SW 1271 (cell line): ENCODE measurements at regions not wholly inside any gene's neighbourhood (a gene's known extent, or its start where the extent isn't known, plus 50 kb on each side); places are given as distances from the start of the nearest gene placed in this dataset.

ENCODE experiments used
- DNase-seq, 2 experiments: peaks; one replicate each; lab custom pipeline; 2025; lab: John Stamatoyannopoulos, UW

DNA sequence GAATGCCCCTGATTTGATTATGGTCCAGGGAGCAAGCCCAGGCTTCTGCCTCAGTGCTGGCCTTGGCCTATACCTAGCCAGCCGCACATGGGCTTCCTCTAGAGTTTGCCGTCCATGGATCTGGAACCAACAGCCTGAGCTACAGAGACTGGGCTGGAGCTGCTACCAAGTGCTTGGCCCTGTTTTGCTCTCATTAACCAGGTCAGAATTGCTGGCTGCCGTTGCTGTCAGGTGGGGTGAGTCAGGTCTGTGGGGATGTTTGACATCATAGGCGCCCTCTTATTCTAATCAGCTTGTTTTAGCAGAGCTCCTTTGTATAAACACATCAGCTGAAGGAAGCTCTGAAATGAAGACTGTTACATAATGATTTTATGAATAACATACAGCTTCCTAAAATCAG is 83.1 kb upstream of the PHACTR2 start:
- DNase-seq, result no peak

DNA sequence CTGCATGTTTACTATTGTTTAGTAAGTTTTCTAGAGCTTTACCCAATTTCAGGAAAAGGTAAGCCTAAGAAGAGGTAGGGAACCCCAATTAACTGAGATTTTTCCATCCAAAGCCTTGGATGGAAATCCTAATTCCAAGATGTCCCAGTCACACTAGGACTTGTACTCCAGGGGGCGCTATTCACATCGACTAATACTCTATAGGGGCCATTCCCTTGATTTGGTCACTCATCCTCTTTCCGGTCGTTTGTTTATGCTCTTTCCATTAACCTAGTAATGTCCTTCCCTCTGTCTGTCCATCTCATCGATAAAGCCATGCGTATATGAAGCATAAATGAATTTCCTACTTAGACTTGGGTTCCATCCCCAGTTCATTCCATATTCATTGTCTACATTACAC is 80.8 kb upstream of the FUCA2 start:
- DNase-seq, result no peak

DNA sequence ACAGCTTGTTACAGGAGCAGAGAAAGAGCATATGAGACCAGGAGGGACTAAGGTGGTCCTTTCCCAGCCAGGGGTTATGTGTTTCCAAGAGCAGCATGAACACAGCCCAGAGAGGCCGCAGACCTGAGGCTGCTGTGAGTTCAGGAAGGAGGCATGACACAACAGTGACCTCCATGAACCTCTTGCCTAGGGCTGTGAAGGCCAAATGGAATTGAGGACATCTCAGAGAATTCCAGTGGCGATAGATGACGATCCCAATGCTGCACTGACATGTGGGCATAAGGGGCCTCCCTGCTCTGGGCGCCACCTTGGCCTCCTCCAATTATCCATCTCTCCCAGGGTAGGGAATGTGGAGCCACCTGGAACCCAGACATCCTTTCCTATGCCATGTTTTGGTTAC is 79.9 kb upstream of the FUCA2 start:
- no peak for DNase-seq

DNA sequence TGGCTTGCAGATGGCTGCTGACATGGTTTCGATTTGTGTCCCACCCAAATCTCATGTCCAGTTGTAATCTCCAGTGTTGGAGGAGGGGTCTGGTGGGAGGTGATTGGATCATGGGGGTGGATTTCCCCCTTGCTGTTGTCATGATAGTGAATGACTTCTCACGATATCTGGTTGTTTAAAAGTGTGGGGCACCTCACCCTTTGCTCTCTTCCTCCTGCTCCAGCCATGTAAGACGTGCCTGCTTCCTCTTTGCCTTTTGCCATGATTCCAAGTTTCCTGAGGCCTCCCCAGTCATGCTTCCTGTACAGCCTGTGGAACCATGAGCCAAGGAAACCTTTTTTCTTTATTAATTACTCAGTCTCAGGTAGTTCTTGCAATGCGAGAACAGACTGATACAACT is 77.6 kb upstream of the FUCA2 start:
- DNase-seq, result no peak

DNA sequence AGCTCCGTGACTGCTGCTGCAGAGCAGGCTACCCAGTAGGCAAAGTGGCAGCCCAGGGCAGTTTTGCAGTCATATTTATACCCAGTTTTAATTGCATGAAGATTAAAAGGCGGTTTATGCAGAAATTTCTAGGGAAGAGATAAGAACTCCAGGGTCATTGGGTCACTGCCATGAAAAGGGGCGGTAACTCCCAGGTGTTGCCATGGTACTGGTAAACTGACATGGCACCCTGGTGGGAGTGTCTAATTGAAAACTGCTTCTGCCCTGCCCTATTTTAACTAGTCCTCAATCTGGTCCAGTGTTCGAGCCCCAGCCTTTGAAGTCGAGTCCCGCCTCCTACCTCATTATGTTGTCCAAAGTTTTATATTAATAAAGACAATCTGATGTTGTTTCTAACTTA is 75.0 kb upstream of the FUCA2 start:
- no peak for DNase-seq

DNA sequence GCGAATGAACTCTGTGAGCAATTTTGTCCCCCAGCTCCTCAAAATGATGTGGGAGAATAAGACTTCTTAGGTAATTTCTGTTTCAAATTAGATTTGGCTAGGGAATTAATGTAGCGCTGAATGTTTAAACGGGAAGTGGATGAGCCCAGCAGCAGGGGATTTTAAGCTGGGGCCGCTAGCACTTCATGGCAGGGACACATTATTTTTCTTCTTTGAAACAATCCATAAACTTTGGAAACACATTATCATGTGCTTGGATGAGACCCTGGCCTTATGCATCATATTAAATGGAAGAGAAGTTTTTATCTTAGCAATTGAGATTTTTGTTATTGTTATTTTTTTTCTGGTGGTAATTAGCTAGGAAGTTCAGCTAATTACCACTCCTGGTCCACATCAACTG is 74.2 kb upstream of the FUCA2 start:
- no peak for DNase-seq

DNA sequence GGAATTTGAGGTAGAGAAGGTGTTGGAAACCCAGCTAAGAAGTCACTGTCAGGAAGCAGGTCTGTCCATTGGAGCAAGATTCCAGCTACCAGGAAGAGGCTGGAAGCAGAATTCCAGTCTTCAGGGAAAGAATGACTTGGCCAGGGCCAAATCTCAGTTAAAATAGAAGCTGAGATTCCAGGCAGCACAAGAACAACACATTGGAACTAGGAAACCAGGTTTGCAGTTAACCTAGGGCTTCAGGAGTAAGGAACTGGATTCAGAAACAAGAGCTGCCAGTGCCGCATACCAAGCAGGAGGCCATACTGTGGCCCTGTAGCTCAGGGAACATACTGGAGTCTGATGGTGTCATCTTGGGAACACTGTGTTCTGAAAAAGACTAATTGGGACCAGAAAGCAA is 73.7 kb upstream of the FUCA2 start:
- DNase-seq, result no peak

DNA sequence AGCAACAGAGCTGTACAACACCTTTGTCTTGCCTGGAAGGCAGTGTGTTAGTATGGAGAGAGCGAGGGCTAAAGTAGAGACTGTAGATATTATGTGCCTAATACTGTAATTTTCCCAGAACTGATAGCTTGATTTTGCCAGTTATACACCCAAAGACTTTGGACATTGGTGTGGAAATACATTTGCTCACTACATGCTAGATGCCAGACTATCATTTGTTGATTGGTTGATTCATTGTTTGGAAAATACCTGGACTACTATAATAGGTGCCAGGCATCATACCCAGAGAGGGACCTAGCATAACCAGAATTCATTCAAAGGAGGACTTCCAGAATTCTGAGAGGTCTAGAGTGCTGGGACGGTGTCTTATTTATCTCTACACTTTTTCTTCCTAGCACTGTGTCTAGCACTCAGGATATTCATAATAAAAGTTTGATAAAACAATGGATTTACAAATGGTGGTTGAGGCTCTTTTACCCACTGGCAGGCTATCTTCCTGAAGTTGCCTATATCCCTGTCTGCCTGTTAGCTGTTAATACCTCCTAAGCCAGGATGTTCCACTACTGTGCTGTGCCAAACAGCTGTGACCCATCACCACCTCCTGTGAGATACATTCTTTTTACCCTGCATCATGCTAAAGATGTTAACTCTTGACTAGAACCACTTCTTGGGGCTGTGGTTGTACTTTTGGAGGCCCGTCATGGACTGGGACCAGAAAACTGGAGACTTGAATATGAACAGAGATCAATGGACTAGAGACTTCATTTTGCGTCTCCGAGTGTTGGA is 72.2 kb upstream of the FUCA2 start:
- no peak for DNase-seq

DNA sequence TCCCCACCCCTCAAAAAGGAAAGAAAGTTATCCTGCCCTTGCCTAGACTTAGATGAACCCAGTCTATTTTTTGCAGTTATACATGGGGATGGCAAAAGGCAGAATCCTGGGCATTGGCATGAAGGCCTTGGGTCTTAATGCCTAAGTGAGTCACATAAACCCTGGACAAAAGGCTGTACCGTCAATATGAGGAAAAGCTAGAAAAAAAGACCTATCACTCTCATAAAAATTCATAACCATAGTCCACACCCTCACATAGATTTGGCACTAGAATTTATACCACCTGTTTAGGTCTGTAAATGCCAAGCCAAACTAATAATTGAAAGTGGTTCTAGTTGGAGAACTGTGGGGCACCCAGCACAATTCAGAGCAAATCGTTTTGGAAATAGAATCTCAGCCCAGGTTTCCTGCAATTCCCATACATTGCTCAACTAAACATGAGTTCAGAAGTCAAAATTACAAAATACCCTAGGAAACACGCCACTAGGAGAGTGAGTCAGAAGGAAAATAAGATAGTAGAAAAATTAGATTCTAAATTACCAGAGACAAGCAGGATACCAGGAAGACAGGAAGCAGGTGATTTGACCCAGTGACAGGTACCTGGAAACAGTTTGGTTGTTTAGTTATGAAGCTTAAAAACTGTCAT is 70.4 kb upstream of the FUCA2 start:
- no peak for DNase-seq

DNA sequence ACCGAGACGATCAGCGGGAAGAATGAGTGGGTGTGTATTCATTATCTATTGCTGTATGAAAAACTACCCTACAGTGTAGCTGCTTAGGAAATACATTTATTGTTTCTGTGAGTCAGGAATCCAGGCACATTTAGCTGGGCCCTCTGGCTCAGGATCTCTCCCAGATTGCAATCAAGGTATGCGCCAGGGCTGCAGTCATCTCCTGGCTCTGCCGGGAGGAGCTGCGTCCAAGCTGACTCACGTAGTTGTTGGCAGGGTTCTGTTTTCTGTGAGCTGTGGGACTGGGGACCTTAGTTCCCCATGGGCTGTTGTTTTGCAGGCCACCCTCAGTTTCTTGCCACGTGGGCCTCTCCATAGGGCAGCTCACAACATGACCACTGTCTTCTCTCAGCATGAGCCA is 68.2 kb upstream of the FUCA2 start:
- DNase-seq, result no peak

DNA sequence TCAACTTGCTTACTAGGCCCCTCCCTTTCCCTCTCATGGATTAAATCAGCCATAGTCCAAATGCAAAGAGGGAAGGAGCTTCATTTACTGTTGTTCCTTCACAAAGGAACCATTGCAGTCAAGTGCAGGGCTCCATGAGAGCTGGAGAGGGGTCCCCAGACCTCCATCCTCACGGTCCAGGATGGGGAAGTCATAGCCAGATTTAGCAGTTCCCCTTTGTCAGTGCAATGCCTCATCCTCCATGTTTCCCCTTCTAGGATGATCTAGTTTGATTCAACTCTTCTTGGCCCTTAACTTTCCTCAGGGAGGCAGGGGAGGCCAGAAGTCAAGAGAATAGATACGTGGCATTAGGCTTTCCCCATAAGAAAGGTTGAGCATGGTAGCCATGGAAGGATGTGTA is 66.5 kb upstream of the FUCA2 start:
- DNase-seq, result no peak

DNA sequence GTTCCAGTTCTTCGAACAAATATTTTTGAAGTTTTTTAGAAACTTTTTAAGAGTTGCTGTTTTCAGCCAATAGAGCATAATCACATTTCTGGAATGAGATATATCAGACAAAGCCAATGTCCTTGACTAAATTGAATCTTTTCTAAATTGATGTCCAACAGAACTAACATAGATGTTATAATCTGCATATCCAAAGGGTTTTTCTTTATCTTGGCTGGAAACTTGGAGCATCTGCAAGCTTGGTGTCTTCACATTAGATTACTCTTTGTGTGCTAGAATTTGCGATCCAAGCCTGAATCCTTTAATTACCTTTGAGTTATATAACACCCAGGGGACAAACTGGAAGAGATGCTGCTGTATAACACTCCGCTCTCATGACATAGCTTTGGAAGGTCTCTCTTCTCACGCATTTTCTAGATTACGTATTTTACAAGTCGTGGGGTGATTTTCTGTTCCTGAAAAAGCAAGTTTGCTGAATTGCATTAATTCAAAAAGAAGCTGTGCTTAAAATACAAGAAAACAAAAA is 64.4 kb upstream of the FUCA2 start:
- DNase-seq, result no peak

DNA sequence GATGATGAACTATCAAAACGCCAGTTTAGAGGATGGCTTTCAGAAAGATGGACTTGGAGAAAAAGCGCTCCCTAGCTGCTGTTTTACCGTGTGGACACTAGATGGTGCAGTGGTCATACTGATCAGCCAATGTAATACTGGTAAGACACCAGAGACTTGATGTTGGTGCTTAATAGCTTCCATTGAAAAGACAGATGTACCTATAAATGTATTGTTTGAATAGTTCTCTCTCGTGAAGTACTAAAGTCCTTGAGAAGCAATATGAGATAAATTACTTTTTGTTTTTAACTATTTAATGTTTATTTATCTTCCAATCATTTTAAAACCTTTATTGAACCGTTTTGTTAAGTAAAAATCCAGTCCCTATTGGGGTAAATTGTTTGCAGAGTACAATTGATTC is 63.9 kb upstream of the FUCA2 start:
- DNase-seq, result peak in 1 of 2 experiments; percentile 78

DNA sequence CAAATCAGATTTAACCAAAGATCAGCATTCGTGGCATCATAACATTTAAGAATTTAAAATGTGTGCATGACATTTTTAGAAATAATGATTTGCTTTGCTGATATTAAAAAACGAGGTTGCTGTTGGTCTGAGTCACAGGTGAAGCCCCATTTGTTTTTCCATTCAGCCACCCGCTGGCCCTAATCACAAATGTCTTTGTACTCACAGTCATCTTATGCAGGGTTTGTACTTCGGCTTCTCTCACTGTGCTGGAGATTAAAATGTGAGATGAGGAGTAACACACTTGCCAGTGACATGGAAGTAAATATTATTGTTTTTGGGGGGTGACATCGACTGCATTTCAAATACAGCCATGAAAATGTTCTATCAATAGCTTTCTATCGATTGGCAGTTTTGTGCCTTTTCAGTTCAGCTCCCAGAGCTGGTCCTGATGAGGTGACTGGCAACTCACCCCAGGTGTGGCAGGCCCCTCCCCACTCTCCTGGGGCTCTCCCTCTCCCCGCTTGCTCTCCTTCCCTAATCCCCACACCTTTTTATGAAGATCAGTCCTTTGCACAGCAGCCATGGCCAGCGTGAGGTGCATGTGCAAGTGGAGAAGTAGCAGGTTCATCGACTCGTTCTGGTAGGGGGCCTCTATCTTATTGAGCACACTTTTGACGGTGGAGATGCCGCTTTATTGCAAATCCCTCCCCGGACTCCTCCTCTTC is 58.8 kb upstream of the FUCA2 start:
- DNase-seq, result no peak

DNA sequence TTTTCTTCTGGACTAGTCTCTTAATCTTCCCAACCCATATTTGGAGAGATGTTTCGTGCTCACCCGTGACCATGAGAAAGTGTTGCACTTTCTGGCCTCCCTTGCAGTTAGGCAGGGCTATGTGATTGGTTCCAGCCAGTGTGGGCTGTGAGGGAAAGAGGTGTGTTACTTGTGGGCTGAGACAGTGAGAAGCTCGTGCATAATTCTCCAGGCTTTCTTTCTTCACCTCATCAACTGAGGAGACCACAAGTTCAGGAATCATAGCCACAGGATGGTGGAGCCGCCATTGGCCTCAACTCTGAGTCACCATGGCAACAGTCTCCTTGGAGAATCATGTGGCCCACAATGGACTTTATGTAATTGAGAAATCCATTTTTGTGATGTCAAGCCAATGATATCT is 57.5 kb upstream of the FUCA2 start:
- no peak for DNase-seq

DNA sequence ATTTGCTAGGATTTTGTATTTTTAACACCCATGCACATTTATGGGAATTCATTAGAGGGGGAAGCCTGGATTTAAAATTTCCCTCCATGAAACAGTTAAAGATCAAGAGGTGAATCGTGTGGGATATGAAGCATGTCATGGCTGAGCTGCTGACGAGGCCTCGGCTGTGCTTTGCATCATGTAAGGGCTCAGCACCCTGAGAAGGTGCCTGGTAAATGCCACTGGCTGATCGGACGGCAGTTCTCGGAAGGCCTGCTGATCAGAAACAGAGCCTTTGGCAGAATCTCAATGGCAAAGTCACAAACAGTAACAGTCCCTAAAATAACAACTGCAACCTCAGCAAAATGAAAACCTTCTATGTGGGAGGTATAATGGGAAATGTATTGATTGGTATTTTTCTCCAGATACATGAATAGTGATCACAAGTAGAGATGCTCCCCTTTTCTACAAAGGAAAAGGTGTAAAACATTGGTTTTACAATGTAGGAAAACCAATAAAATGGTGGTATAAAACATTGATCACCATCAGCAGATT is 53.0 kb upstream of the FUCA2 start:
- DNase-seq, result no peak

DNA sequence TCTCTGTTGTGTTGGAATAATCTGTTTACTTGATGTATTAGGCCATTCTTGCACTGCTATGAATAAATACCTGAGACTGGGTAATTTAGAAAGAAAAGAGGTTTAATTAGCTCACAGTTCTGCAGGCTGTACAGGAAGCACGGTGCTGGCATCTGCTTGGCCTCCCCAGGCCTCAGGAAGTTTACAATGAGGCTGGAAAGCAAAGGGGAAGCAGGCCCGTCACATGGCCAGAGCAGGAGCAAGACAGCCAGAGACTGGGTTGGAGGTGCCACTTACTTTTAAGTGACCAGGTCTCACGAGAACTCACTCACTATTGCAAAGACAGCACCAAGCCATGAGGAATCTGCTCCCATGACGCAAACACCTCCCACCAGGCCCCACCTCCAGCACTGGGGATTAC is 50.6 kb upstream of the FUCA2 start:
- DNase-seq, result no peak
